ENCODE measurements at regions not wholly inside any gene's neighbourhood (a gene's known extent, or its start where the extent isn't known, plus 50 kb on each side); places are given as distances from the start of the nearest gene placed in this dataset.

GRCh38 chr6:74742793-74743508 is 462.9 kb downstream of the COL12A1 start:
- Histone ChIP-seq H3K27me3 (ENCODE audit: insufficient read depth, low read depth, low read length) (no peaks in the 10 kb centered on the region), H3K9me2 (ENCODE audit: insufficient read depth, low read length) (no peaks in the 10 kb centered on the region), H3K4me3 (ENCODE audit: low read length) (no peak overlapping the region), H3K27ac (ENCODE audit: low read length) (no peak overlapping the region), H4K20me1 (ENCODE audit: insufficient read depth) (no peaks in the 10 kb centered on the region), H3K9me3 (ENCODE audit: low read length) (no peaks in the 10 kb centered on the region), H3K36me3 (ENCODE audit: insufficient read depth, low read length) (no peaks in the 10 kb centered on the region), H3F3A (ENCODE audit: insufficient read depth, low read length, poor library complexity, severe bottlenecking) (no peaks in the 10 kb centered on the region), H3K79me2 (replicated peaks; ENCODE audit: insufficient read depth, low read length) (no peaks in the 10 kb centered on the region), H3K9ac (ENCODE audit: low read length) (no peak overlapping the region), H2AFZ (ENCODE audit: low read depth, low read length) (no peak overlapping the region), H3K4me2 (ENCODE audit: low read length) (no peak overlapping the region)
- TF ChIP-seq POLR2AphosphoS5 (IDR thresholded peaks at IDR 0.05) (no peak), TAF1 (IDR thresholded peaks at IDR 0.05; ENCODE audit: low read depth) (no peak), EP300 (conservative IDR thresholded peaks at IDR 0.05; ENCODE audit: poor library complexity, severe bottlenecking) (no peak), CTCF (IDR thresholded peaks at IDR 0.05; ENCODE audit: poor library complexity, severe bottlenecking) (no peak), EZH2 (IDR thresholded peaks at IDR 0.05; ENCODE audit: borderline replicate concordance, insufficient read depth, low read length, poor library complexity, severe bottlenecking) (no peak), REST (IDR thresholded peaks at IDR 0.05; ENCODE audit: borderline replicate concordance) (no peak), RAD21 (conservative IDR thresholded peaks at IDR 0.05) (no peak), SMC3 (conservative IDR thresholded peaks at IDR 0.05; ENCODE audit: poor library complexity) (no peak), MXI1 (conservative IDR thresholded peaks at IDR 0.05; ENCODE audit: poor library complexity, severe bottlenecking) (no peak)

GRCh38 chr6:74741646-74742045 is 464.2 kb downstream of the COL12A1 start:
- no peaks in the 10 kb centered on the region for H4K20me1 ChIP-seq (ENCODE audit: insufficient read depth)
- no peaks in the 10 kb centered on the region for H3K27me3 ChIP-seq (ENCODE audit: insufficient read depth, low read depth, low read length)
- H3K9me3 ChIP-seq (ENCODE audit: low read length): no peaks in the 10 kb centered on the region
- H2AFZ ChIP-seq (ENCODE audit: low read depth, low read length): no peak overlapping the region
- no peak overlapping the region for H3K4me2 ChIP-seq (ENCODE audit: low read length)
- H3K4me3 ChIP-seq (ENCODE audit: low read length): no peak overlapping the region
- H3K27ac ChIP-seq (ENCODE audit: low read length): no peak overlapping the region
- H3K9ac ChIP-seq (ENCODE audit: low read length): no peak overlapping the region
- TF ChIP-seq CTCF (IDR thresholded peaks at IDR 0.05; ENCODE audit: poor library complexity, severe bottlenecking): no peak
- no peak for TF ChIP-seq POLR2AphosphoS5 (IDR thresholded peaks at IDR 0.05)
- no peak for TF ChIP-seq EP300 (conservative IDR thresholded peaks at IDR 0.05; ENCODE audit: poor library complexity, severe bottlenecking)
- no peak for TF ChIP-seq EZH2 (IDR thresholded peaks at IDR 0.05; ENCODE audit: borderline replicate concordance, insufficient read depth, low read length, poor library complexity, severe bottlenecking)
- no peak for TF ChIP-seq TAF1 (IDR thresholded peaks at IDR 0.05; ENCODE audit: low read depth)
- TF ChIP-seq REST (IDR thresholded peaks at IDR 0.05; ENCODE audit: borderline replicate concordance): no peak
- H3K9me2 ChIP-seq (ENCODE audit: insufficient read depth, low read length): no peaks in the 10 kb centered on the region
- H3F3A ChIP-seq (ENCODE audit: insufficient read depth, low read length, poor library complexity, severe bottlenecking): no peaks in the 10 kb centered on the region
- H3K79me2 ChIP-seq (replicated peaks; ENCODE audit: insufficient read depth, low read length): no peaks in the 10 kb centered on the region
- H3K36me3 ChIP-seq (ENCODE audit: insufficient read depth, low read length): no peaks in the 10 kb centered on the region

Measured in neural cell (in vitro differentiated cells).